ENCODE measurements at regions not wholly inside any gene's neighbourhood (a gene's known extent, or its start where the extent isn't known, plus 50 kb on each side); places are given as distances from the start of the nearest gene placed in this dataset.

- no TSS peak for BruUV-seq (replicated peaks)
- Histone ChIP-seq H2AFZ (ENCODE audit: low read depth, low read length) (no peak overlapping the region), H3K4me2 (ENCODE audit: insufficient read depth, low read length) (no peak overlapping the region), H3K9ac (ENCODE audit: insufficient read depth in 1 of 2, low read depth in 2 of 2, low read length in 2 of 2) (no peak overlapping the region), H3K4me1 (replicated peaks in 1 of 2; ENCODE audit: control insufficient read depth in 2 of 2, insufficient read depth in 2 of 2, low read length in 2 of 2) (no peaks in the 10 kb centered on the region), H3K4me3 (no peak overlapping the region), H3K27ac (ENCODE audit: extremely low read depth, low read depth, low read length) (no peak overlapping the region), H4K20me1 (replicated peaks; ENCODE audit: control insufficient read depth, insufficient read depth, low read length) (no peaks in the 10 kb centered on the region), H3K9me1 (ENCODE audit: control insufficient read depth, insufficient read depth, low read length) (no peaks in the 10 kb centered on the region), H3K27me3 (ENCODE audit: control insufficient read depth in 2 of 2, insufficient read depth in 2 of 2, low read length in 2 of 2) (peaks cover 2 to 51% of the 10 kb centered on the region in 2 experiments; a peak in 3 of 5 replicates), H3K36me3 (ENCODE audit: control insufficient read depth, insufficient read depth, low read length) (no peaks in the 10 kb centered on the region), H3K79me2 (ENCODE audit: control insufficient read depth, insufficient read depth, low read length) (no peaks in the 10 kb centered on the region), H3K9me3 (replicated peaks; ENCODE audit: control insufficient read depth, insufficient read depth, low read depth, low read length) (no peaks in the 10 kb centered on the region)
- ChIA-PET POLR2A (no interaction called here), CTCF (ENCODE audit: low intra/inter-chr PET ratio) (no interaction called here)
- no peak for FAIRE-seq
- in situ Hi-C loops (cut with MboI) (no loop called here), intact Hi-C loops (cut with micrococcal nuclease) (no loop called here)
- WGBS (ENCODE audit: insufficient coverage, low coverage, missing lambda C conversion rate), result 0% methylated on average over 3 of the region's 3 CpGs
- ATAC-seq, result no peak
- DNase-seq (ENCODE audit: extremely low read depth in 1 of 4, low spot score in 3 of 4), result no peak
- TF ChIP-seq ZBTB26 (CRISPR knock-in tag; IDR thresholded peaks at IDR 0.05) (no peak), FUS (optimal IDR thresholded peaks at IDR 0.05; ENCODE audit: low read depth, low read length) (no peak), ASH1L (IDR thresholded peaks at IDR 0.05; ENCODE audit: borderline replicate concordance, low read depth, partially characterized antibody) (no peak), CUX1 (CRISPR knock-in tag; IDR thresholded peaks at IDR 0.05) (no peak), ILK (tag; IDR thresholded peaks at IDR 0.05; ENCODE audit: borderline replicate concordance, low read depth) (no peak), C11orf30 (IDR thresholded peaks at IDR 0.05; ENCODE audit: low read depth) (no peak), ZNF511 (CRISPR knock-in tag; IDR thresholded peaks at IDR 0.05) (no peak), TAF1 (IDR thresholded peaks at IDR 0.05; ENCODE audit: control insufficient read depth, extremely low read depth, insufficient read depth, low read length, severe bottlenecking) (no peak), KLF13 (tag; IDR thresholded peaks at IDR 0.05; ENCODE audit: borderline replicate concordance, low read depth) (no peak), CBX8 (IDR thresholded peaks at IDR 0.05; ENCODE audit: borderline replicate concordance, extremely low read depth, low read depth, low read length, poor library complexity, severe bottlenecking) (no peak), MAZ (CRISPR knock-in tag; conservative IDR thresholded peaks at IDR 0.05 in 1 of 2, IDR thresholded peaks at IDR 0.05 in 1 of 2) (no peak), ZNF224 (CRISPR knock-in tag; IDR thresholded peaks at IDR 0.05) (no peak), SP2 (IDR thresholded peaks at IDR 0.05; ENCODE audit: extremely low read depth, low read depth, low read length, poor library complexity, severe bottlenecking) (no peak), ZNF780A (CRISPR knock-in tag; IDR thresholded peaks at IDR 0.05) (no peak)
These were observed 149.5 kb upstream of the HDAC4 start for GRCh38 chr2:239550357-239550756.
